Parathyroid adenoma (tissue), 2 donors: ENCODE measurements at regions not wholly inside any gene's neighbourhood (a gene's known extent, or its start where the extent isn't known, plus 50 kb on each side); places are given as distances from the start of the nearest gene placed in this dataset.

ENCODE experiments used
- H2AFZ ChIP-seq: fragments of 300-600 bp; sonication (generic); one replicate; pipeline ENCODE4 v1.7.0; 2017; ENCODE audit warnings: antibody characterized with exemption, mild to moderate bottlenecking
- H3K27ac ChIP-seq: fragments of 300-600 bp; sonication (generic); one replicate; pipeline ENCODE4 v1.7.0; 2017
- H3K27me3 ChIP-seq: fragments of 300-600 bp; sonication (generic); one replicate; pipeline ENCODE4 v1.7.0; 2017; ENCODE audit warnings: low read length; ENCODE audit not compliant: control insufficient read depth, insufficient read depth
- H3K36me3 ChIP-seq: fragments of 300-600 bp; sonication (generic); one replicate; pipeline ENCODE4 v1.7.0; 2017; ENCODE audit warnings: low read length; ENCODE audit not compliant: control insufficient read depth, insufficient read depth
- H3K4me1 ChIP-seq: fragments of 300-600 bp; sonication (generic); one replicate; pipeline ENCODE4 v1.7.0; 2017; ENCODE audit warnings: control low read depth
- H3K4me2 ChIP-seq: fragments of 300-600 bp; sonication (generic); one replicate; pipeline ENCODE4 v1.7.0; 2017; ENCODE audit warnings: low read length
- H3K4me3 ChIP-seq: fragments of 300-600 bp; sonication (generic); one replicate; pipeline ENCODE4 v1.7.0; 2017; ENCODE audit warnings: low read depth, low read length
- H3K79me2 ChIP-seq: fragments of 300-600 bp; sonication (generic); one replicate; pipeline ENCODE4 v1.7.0; 2017; ENCODE audit warnings: control low read depth
- H3K9ac ChIP-seq: fragments of 300-600 bp; sonication (generic); one replicate; pipeline ENCODE4 v1.7.0; 2017; ENCODE audit warnings: mild to moderate bottlenecking
- H3K9me3 ChIP-seq: fragments of 300-600 bp; sonication (generic); one replicate; pipeline ENCODE4 v1.7.0; 2017; ENCODE audit warnings: low read length; ENCODE audit not compliant: control insufficient read depth
- CTCF ChIP-seq: fragments of 300-600 bp; sonication (generic); IDR thresholded peaks from one replicate; pipeline ENCODE4 v1.7.0; 2017; ENCODE audit warnings: antibody characterized with exemption, mild to moderate bottlenecking
- donor health status: primary hyperparathyroidism.

- no peak overlapping the region for H2AFZ ChIP-seq
- no peak overlapping the region for H3K4me2 ChIP-seq
- H3K27ac ChIP-seq = no peak overlapping the region
- H3K4me1 ChIP-seq = peaks cover 4% of the 10 kb centered on the region
- no peak overlapping the region for H3K9ac ChIP-seq
- H3K27me3 ChIP-seq = no peaks in the 10 kb centered on the region
- no peaks in the 10 kb centered on the region for H3K79me2 ChIP-seq
- no peak for TF ChIP-seq CTCF
- H3K9me3 ChIP-seq = no peaks in the 10 kb centered on the region
- H3K4me3 ChIP-seq = no peak overlapping the region
- H3K36me3 ChIP-seq = no peaks in the 10 kb centered on the region
These were observed 250.0 kb downstream of the SOX9 start for GRCh38 chr17:72370819-72371218.

- H3K4me3 ChIP-seq = no peak overlapping the region
- H3K4me1 ChIP-seq = peaks cover 4% of the 10 kb centered on the region
- H3K9me3 ChIP-seq = no peaks in the 10 kb centered on the region
- H3K4me2 ChIP-seq = no peak overlapping the region
- TF ChIP-seq CTCF = no peak
- no peak overlapping the region for H2AFZ ChIP-seq
- no peaks in the 10 kb centered on the region for H3K36me3 ChIP-seq
- H3K9ac ChIP-seq = no peak overlapping the region
- H3K79me2 ChIP-seq = no peaks in the 10 kb centered on the region
- H3K27me3 ChIP-seq = no peaks in the 10 kb centered on the region
- H3K27ac ChIP-seq = no peak overlapping the region
These were observed 251.4 kb downstream of the SOX9 start for GRCh38 chr17:72372185-72372584.

- no peak overlapping the region for H3K4me3 ChIP-seq
- no peaks in the 10 kb centered on the region for H3K79me2 ChIP-seq
- H3K27me3 ChIP-seq = no peaks in the 10 kb centered on the region
- peak overlapping the region; percentile 27 for H2AFZ ChIP-seq
- no peaks in the 10 kb centered on the region for H3K9me3 ChIP-seq
- no peak for TF ChIP-seq CTCF
- peaks cover 4% of the 10 kb centered on the region for H3K4me1 ChIP-seq
- no peak overlapping the region for H3K27ac ChIP-seq
- no peaks in the 10 kb centered on the region for H3K36me3 ChIP-seq
- H3K4me2 ChIP-seq = no peak overlapping the region
- no peak overlapping the region for H3K9ac ChIP-seq
These were observed 253.3 kb downstream of the SOX9 start for GRCh38 chr17:72373910-72374741.

- H3K9ac ChIP-seq = no peak overlapping the region
- H3K4me3 ChIP-seq = no peak overlapping the region
- H3K36me3 ChIP-seq = no peaks in the 10 kb centered on the region
- no peaks in the 10 kb centered on the region for H3K27me3 ChIP-seq
- no peak overlapping the region for H2AFZ ChIP-seq
- peaks cover 4% of the 10 kb centered on the region for H3K4me1 ChIP-seq
- no peak overlapping the region for H3K4me2 ChIP-seq
- no peak overlapping the region for H3K27ac ChIP-seq
- TF ChIP-seq CTCF = no peak
- no peaks in the 10 kb centered on the region for H3K9me3 ChIP-seq
- H3K79me2 ChIP-seq = no peaks in the 10 kb centered on the region
These were observed 255.9 kb downstream of the SOX9 start for GRCh38 chr17:72376526-72377345.
